HCEC 1CT (cell line): ENCODE measurements at regions not wholly inside any gene's neighbourhood (a gene's known extent, or its start where the extent isn't known, plus 50 kb on each side); places are given as distances from the start of the nearest gene placed in this dataset.

ENCODE experiments used
- DNase-seq: peaks from one replicate; pipeline ENCODE4 v3.0.0-alpha.2; 2017

GRCh38 chr11:15863411-15863810, 492.9 kb downstream of the SOX6 start:
- no peak for DNase-seq

- DNase-seq = no peak
Observed at GRCh38 chr11:15864026-15864805, 492.1 kb downstream of the SOX6 start.

- no peak for DNase-seq
Observed at GRCh38 chr11:15865212-15865987, 490.9 kb downstream of the SOX6 start.

DNA sequence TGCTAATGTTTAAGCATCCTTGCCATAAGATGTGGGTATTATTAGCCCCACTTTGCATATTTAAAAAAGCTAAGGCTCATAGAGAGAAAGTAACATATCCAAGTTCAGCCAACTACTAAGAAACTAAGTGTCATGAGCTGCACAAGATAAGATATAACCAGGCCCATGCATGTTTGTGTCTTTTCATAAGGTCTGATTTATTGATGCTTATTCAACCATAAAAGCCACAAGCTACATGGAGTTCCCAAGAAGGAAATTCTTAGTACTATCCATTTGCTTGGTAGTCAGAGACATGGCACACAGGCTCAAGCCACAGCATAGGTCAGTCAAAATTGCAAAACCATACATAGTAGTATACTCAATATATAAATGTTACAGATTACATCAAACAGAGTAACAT, 488.5 kb downstream of the SOX6 start:
- no peak for DNase-seq

- DNase-seq = no peak
Observed at GRCh38 chr11:15870911-15871310, 485.4 kb downstream of the SOX6 start.

GRCh38 chr11:15871904-15872626, 484.3 kb downstream of the SOX6 start:
- no peak for DNase-seq

DNA sequence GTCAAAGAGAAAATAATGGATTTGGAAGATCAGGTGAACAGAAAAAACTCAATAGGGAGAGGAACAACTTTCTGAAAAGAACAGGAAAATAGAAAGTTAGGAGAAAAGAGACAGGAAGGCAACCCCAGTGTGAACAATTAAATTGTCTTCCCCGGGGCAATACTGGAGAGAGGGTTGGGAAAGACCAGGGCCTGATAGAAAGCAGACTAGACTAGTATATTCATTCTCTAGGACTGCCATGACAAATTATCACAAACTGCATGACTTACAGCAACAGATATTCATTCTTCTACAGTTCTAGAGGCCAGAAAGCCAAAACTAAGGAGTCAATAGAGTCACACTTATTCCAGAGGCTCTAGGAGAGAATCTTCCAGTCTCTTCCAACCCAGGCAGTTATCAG, 482.8 kb downstream of the SOX6 start:
- no peak for DNase-seq

DNA sequence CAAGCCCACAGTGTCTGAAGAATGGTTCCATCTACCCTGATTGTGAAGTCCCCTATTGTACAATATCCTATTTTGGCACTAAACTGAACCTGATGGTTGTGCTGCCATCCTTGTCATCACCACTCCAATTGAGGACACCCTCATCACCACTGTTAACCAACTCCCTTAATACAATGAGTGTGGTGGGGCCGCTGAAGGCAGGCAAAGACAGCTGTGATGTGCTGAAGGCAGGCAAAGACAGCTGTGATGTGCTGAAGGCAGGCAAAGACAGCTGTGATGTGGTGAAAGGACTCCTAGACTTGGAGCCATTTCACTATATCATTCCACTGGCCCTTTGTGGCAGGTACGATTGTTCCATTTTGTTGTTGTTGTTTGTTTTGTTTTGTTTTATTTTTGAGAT, 481.6 kb downstream of the SOX6 start:
- DNase-seq = no peak

- no peak for DNase-seq
Observed at GRCh38 chr11:15875393-15875792, 481.0 kb downstream of the SOX6 start.

- no peak for DNase-seq
Observed at GRCh38 chr11:15875943-15876342, 480.4 kb downstream of the SOX6 start.

- DNase-seq = no peak
Observed at GRCh38 chr11:15878756-15879155, 477.6 kb downstream of the SOX6 start.

GRCh38 chr11:15880291-15880690, 476.1 kb downstream of the SOX6 start:
- DNase-seq = no peak

GRCh38 chr11:15882876-15883454, 473.4 kb downstream of the SOX6 start:
- DNase-seq = no peak

- DNase-seq = no peak
Observed at GRCh38 chr11:15883455-15883920, 472.9 kb downstream of the SOX6 start.

DNA sequence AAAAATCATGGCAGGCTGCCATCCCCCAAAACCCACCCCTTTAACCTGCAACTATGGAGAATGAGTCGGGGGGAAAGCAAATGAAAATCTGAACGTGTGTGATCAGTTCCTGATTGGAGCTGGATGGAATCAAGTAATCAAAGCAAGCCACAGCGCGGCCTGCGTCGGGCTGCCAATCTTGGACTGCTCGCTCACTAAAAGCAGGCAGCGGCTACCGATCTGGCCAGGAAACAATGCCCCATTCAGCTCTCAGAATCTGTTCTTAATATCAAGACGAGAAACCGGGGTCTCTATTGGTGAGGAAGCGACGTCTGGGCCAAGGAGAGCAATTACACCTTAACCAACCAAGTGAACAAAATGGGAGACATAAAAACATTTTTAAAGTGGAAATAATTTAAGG, 472.2 kb downstream of the SOX6 start:
- no peak for DNase-seq

DNA sequence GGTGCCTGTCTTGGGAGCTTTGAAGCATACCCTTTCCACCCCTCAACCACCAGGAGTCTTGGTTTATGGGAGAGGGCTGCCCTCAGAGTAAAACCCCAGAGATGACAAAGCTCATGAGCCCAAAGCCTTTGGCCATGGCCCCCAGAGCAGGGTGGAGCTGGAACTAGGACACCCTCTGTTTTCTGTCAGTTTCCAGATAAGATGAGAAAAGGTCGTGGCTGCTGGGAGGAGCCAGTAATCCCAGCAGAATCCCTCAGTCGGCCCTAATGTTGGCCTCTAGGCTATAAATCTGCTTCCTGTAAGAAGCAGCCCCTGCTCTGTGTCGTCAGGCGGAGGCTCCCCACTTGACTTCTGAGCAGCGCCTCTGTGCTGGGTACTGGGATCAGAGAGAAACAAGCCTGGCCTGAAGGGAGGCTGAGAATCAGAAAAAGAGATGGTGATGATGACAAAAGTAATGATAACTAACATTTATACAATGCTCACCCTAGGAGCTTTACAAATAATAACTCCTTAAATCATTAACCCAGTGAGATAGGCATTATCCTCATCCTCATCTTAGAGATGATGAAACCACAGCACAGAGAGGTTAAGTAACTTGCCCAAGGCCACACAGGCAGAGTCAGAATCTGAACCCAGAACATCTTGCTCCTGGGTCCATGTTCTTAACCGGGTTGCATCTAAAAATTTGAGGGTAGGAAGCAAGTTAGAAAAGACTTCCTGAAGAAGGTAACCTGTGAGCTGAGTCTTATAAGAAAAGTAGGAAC, 471.4 kb downstream of the SOX6 start:
- no peak for DNase-seq

GRCh38 chr11:15885854-15886253, 470.5 kb downstream of the SOX6 start:
- DNase-seq = no peak

- no peak for DNase-seq
Observed at GRCh38 chr11:15886299-15886698, 470.0 kb downstream of the SOX6 start.

DNA sequence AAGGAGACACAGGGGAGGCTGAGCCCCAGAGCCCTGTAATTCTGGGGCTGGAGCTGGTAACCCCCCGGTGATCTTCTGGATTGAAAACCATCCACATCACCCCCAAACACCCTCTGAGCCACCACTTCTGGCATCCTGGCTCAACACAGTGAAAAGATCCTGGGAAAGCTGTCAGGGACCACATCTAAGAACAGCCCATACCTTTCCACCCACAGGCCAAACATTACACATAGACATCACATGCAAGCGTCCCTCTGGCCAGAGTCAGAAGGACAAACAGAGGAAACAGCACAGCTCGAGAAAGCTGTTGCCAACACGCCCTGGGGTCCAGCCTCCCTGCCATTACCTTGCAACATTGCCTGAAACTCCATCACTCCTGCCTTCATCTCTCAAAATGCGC, 469.5 kb downstream of the SOX6 start:
- DNase-seq = no peak

- no peak for DNase-seq
Observed at GRCh38 chr11:15888556-15889345, 467.6 kb downstream of the SOX6 start.

DNA sequence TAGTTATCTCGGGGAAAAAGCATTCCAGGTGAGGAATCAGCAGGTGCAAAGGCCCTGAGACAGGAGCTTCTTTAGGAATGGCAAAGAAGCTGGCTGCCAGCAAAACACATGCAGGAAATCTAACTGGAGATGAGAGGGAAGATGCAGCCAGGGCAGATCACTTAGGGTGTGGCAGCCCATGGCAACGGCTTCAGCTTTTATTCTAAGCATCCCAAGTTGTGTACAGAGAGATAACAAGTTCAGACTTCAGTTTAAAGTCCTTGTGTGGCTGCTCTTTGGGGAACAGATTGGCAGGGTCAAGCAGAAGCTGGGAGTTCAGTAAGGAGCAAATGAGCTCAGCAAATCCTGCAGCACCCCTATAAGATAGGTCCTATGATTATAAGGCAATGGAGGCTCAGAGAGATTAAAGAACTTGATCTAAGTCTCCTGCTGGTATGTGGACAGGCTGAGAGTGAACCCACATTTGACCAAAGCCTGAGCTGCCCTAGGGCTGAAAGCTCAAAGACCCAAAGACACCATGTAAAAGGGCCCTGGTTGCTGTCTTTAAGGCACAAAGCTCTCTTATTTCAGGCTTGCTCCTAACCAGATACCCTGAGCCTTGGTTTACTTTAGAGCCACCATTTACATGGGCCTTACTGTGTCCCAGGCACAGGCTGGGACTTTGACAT, 466.8 kb downstream of the SOX6 start:
- no peak for DNase-seq
